ENCODE measurements at regions not wholly inside any gene's neighbourhood (a gene's known extent, or its start where the extent isn't known, plus 50 kb on each side); places are given as distances from the start of the nearest gene placed in this dataset.
A peak's percentile ranks its signal among the peaks of the same experiment; 100 is the strongest.

DNA sequence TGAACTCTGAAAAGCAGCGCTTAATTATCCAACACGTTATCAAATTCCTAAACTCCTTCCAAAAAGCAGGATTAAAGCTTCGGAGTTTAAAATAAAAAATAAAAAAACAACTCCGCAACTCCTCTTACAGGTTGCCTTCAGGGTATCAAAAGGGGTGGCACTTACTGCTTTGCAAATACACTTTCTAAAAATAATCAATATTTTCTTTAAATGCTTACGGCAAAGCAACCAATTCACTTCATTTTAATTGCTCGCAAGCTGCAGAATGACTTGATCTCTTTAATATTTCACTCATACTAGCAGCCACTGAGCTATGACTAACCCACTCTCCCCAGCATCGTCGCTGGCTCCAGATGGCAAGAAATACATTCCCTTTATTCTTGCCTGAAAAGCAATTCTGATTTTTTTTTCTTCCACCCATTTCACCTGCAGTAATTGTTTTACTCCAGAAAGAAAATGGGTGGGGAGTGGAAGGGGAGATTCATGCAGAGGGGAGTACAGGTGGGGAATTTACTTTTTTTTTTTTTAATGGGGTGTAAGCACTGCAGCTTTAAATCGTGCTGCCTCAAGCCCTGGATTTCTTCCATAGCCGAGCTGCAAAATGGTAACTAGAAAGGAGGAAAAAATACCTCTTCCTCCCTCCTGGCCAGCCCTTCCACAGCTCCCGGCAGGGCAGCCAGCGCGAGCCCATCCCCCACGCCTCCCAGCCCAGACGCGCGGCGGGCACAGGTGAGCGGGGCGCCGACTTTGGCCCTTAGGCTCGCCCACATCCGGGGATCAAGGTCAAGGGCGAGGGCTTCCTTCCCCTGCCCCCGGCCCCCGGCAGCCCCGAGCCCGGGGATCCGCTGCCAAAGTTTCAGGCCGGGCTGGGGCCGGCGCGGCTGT is 54.2 kb upstream of the FHIP2A start:
- peak overlapping the region; percentile 17 to 59 for H3K9ac ChIP-seq (ENCODE audit: low read depth in 1 of 2, low read length in 2 of 2)
- H3K9me3 ChIP-seq (ENCODE audit: control insufficient read depth in 2 of 2, low read length in 2 of 2): no peaks in the 10 kb centered on the region
- H3K27me3 ChIP-seq (ENCODE audit: control insufficient read depth in 2 of 2, insufficient read depth in 2 of 2, low read length in 2 of 2): no peaks in the 10 kb centered on the region
- H3K4me3 ChIP-seq (ENCODE audit: low read length in 2 of 2): peak overlapping the region; percentile 45 to 65
- H3K36me3 ChIP-seq (ENCODE audit: control insufficient read depth in 2 of 2, insufficient read depth in 2 of 2, low read length in 2 of 2): no peaks in the 10 kb centered on the region
- peak overlapping the region; percentile 12 to 58 for H3K27ac ChIP-seq (ENCODE audit: low read depth in 2 of 2, low read length in 2 of 2)
- H3K4me1 ChIP-seq (ENCODE audit: control insufficient read depth in 2 of 2, insufficient read depth in 2 of 2, low read length in 2 of 2): peaks cover 9 to 12% of the 10 kb centered on the region in 2 donors

DNA sequence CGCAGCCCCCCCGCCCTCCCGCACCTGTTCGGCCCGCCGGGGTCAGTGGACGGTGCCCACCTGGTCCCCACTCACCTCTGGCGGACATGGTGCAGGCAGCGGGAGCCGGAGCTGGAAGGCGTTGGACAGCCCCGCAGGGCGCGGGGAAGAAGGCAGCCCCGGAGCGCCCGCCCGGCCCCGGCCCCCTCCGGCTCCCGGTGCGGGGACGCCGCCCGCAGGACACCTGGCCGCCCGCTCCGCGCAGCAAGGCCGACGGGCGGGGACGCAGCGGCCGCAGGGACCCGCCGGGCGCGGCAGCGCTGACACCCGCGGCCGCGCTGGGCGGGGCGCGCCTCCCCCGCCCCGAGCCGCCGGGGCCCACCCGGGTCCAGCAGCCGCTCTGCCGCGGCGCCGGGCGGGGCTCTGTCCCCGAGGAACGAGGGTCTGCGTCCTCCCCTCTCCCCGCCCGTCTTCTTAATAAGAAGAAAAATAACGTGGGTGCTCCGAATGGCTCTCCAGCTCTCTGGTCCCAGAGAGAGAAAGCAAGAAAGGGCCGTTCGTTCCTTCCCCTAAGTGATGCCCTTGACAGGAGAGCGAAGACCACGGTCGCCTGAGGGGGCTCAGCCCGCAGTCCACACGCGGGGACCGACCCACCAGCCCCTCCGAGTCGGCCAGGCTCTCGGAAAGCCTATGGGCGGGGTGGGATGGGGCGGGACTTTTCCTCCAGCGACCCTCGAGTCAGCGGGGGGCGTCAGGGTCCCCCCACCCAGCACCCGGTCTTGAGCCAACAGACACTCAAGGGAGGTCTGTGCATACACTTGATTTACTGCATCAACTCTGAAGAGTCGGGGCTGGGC is 53.4 kb upstream of the FHIP2A start:
- Histone ChIP-seq H3K27ac (ENCODE audit: low read depth in 2 of 2, low read length in 2 of 2) (peak overlapping the region; percentile 12 to 58), H3K4me1 (ENCODE audit: control insufficient read depth in 2 of 2, insufficient read depth in 2 of 2, low read length in 2 of 2) (peaks cover 9 to 12% of the 10 kb centered on the region in 2 donors), H3K4me3 (ENCODE audit: low read length in 2 of 2) (peak overlapping the region; percentile 45 to 59), H3K27me3 (ENCODE audit: control insufficient read depth in 2 of 2, insufficient read depth in 2 of 2, low read length in 2 of 2) (no peaks in the 10 kb centered on the region), H3K9ac (ENCODE audit: low read depth in 1 of 2, low read length in 2 of 2) (peak overlapping the region in 1 of 2 donors; percentile 59), H3K36me3 (ENCODE audit: control insufficient read depth in 2 of 2, insufficient read depth in 2 of 2, low read length in 2 of 2) (no peaks in the 10 kb centered on the region), H3K9me3 (ENCODE audit: control insufficient read depth in 2 of 2, low read length in 2 of 2) (no peaks in the 10 kb centered on the region)

- H3K9me3 ChIP-seq (ENCODE audit: control insufficient read depth in 2 of 2, low read length in 2 of 2): no peaks in the 10 kb centered on the region
- no peaks in the 10 kb centered on the region for H3K27me3 ChIP-seq (ENCODE audit: control insufficient read depth in 2 of 2, insufficient read depth in 2 of 2, low read length in 2 of 2)
- no peaks in the 10 kb centered on the region for H3K36me3 ChIP-seq (ENCODE audit: control insufficient read depth in 2 of 2, insufficient read depth in 2 of 2, low read length in 2 of 2)
- H3K4me1 ChIP-seq (ENCODE audit: control insufficient read depth in 2 of 2, insufficient read depth in 2 of 2, low read length in 2 of 2): peaks cover 9 to 12% of the 10 kb centered on the region in 2 donors
- no peak overlapping the region for H3K27ac ChIP-seq (ENCODE audit: low read depth in 2 of 2, low read length in 2 of 2)
- no peak overlapping the region for H3K4me3 ChIP-seq (ENCODE audit: low read length in 2 of 2)
- H3K9ac ChIP-seq (ENCODE audit: low read depth in 1 of 2, low read length in 2 of 2): no peak overlapping the region
Measured at GRCh38 chr10:114770009-114770408, 51.6 kb upstream of the FHIP2A start.

DNA sequence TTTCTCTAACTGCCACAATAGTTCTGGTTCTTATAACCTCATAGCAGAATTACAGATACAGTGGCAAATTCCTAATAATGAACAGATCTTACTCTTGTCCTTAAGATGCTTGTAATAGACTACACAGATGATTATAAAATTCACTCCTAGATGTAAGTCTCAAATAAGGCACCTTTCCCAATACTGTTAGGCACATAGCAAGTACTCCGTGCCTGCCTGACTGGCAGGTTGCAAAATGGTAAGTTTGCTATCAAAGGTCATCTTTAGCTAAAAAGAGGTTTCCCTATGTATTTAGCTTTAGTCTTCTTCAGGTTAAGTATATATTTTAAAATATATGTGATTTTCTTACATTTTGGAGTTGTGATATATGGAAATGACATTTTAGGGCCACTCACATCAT is 50.4 kb upstream of the FHIP2A start:
- peaks cover 9 to 12% of the 10 kb centered on the region in 2 donors for H3K4me1 ChIP-seq (ENCODE audit: control insufficient read depth in 2 of 2, insufficient read depth in 2 of 2, low read length in 2 of 2)
- no peak overlapping the region for H3K27ac ChIP-seq (ENCODE audit: low read depth in 2 of 2, low read length in 2 of 2)
- no peak overlapping the region for H3K9ac ChIP-seq (ENCODE audit: low read depth in 1 of 2, low read length in 2 of 2)
- no peaks in the 10 kb centered on the region for H3K9me3 ChIP-seq (ENCODE audit: control insufficient read depth in 2 of 2, low read length in 2 of 2)
- no peak overlapping the region for H3K4me3 ChIP-seq (ENCODE audit: low read length in 2 of 2)
- no peaks in the 10 kb centered on the region for H3K36me3 ChIP-seq (ENCODE audit: control insufficient read depth in 2 of 2, insufficient read depth in 2 of 2, low read length in 2 of 2)
- no peaks in the 10 kb centered on the region for H3K27me3 ChIP-seq (ENCODE audit: control insufficient read depth in 2 of 2, insufficient read depth in 2 of 2, low read length in 2 of 2)

DNA sequence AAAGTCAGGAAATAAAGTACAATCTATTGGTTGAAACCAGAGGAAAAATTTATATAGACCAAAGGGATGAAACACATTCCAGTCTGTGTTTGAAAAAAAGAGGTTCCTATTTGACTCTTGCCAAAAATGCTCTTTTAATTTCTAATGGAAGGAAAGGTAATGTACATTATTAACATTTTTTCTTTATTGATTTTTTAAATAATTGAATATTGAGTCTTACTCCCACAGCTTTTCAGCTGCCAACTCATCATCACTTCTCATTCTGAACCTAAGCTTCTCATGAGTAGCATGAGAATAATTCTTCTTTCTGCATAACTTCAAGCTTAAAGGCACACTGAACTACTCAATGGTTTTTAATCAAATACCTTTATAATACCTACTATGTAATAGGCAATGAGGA is 49.8 kb upstream of the FHIP2A start:
- Histone ChIP-seq H3K9me3 (ENCODE audit: control insufficient read depth in 2 of 2, low read length in 2 of 2) (no peaks in the 10 kb centered on the region), H3K4me1 (ENCODE audit: control insufficient read depth in 2 of 2, insufficient read depth in 2 of 2, low read length in 2 of 2) (peaks cover 7% of the 10 kb centered on the region in 2 donors), H3K36me3 (ENCODE audit: control insufficient read depth in 2 of 2, insufficient read depth in 2 of 2, low read length in 2 of 2) (no peaks in the 10 kb centered on the region)

More for the DNA sequence above, 49.8 kb upstream of the FHIP2A start:
- H3K4me3 ChIP-seq (ENCODE audit: low read length in 2 of 2): no peak overlapping the region
- no peak overlapping the region for H3K9ac ChIP-seq (ENCODE audit: low read depth in 1 of 2, low read length in 2 of 2)
- no peaks in the 10 kb centered on the region for H3K27me3 ChIP-seq (ENCODE audit: control insufficient read depth in 2 of 2, insufficient read depth in 2 of 2, low read length in 2 of 2)
- no peak overlapping the region for H3K27ac ChIP-seq (ENCODE audit: low read depth in 2 of 2, low read length in 2 of 2)

Data from mucosa of rectum (tissue), 2 donors.